Fibroblast of lung (primary cell): ENCODE measurements at regions not wholly inside any gene's neighbourhood (a gene's known extent, or its start where the extent isn't known, plus 50 kb on each side); places are given as distances from the start of the nearest gene placed in this dataset.

Source experiments
- EZH2 ChIP-seq: IDR thresholded peaks from 2 replicates; pipeline ENCODE4 v1.5.1; 2012; ENCODE audit warnings: low read length, control low read depth, mild to moderate bottlenecking; ENCODE audit errors: missing control alignments
- TF ChIP-seq, protein P1 (sequence below), 2 donors: IDR thresholded peaks in 1 of 2; conservative IDR thresholded peaks in 1 of 2; 1 replicate in 1 of 2; 2 replicates in 1 of 2; pipeline ENCODE4 v1.5.1; 2011 to 2012; ENCODE audit warnings: low read length in 2 of 2, control low read depth in 1 of 2, inconsistent platforms in 1 of 2, low read depth in 1 of 2, mild to moderate bottlenecking in 1 of 2

- TF ChIP-seq, protein P1, sequence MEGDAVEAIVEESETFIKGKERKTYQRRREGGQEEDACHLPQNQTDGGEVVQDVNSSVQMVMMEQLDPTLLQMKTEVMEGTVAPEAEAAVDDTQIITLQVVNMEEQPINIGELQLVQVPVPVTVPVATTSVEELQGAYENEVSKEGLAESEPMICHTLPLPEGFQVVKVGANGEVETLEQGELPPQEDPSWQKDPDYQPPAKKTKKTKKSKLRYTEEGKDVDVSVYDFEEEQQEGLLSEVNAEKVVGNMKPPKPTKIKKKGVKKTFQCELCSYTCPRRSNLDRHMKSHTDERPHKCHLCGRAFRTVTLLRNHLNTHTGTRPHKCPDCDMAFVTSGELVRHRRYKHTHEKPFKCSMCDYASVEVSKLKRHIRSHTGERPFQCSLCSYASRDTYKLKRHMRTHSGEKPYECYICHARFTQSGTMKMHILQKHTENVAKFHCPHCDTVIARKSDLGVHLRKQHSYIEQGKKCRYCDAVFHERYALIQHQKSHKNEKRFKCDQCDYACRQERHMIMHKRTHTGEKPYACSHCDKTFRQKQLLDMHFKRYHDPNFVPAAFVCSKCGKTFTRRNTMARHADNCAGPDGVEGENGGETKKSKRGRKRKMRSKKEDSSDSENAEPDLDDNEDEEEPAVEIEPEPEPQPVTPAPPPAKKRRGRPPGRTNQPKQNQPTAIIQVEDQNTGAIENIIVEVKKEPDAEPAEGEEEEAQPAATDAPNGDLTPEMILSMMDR (conservative IDR thresholded peaks at IDR 0.05 in 1 of 2, IDR thresholded peaks at IDR 0.05 in 1 of 2; ENCODE audit: low read depth in 1 of 2, low read length in 2 of 2), result no peak
- no peak for TF ChIP-seq EZH2
These were observed 848.0 kb upstream of the ACO1 start for GRCh38 chr9:31536471-31536870.
